Fibroblast of lung (primary cell): ENCODE measurements at regions not wholly inside any gene's neighbourhood (a gene's known extent, or its start where the extent isn't known, plus 50 kb on each side); places are given as distances from the start of the nearest gene placed in this dataset.

ENCODE experiments used
- EZH2 ChIP-seq: IDR thresholded peaks from 2 replicates; pipeline ENCODE4 v1.5.1; 2012; ENCODE audit warnings: low read length, control low read depth, mild to moderate bottlenecking; ENCODE audit errors: missing control alignments
- TF ChIP-seq, protein P1 (sequence below), 2 donors: IDR thresholded peaks in 1 of 2; conservative IDR thresholded peaks in 1 of 2; 1 replicate in 1 of 2; 2 replicates in 1 of 2; pipeline ENCODE4 v1.5.1; 2011 to 2012; ENCODE audit warnings: low read length in 2 of 2, control low read depth in 1 of 2, inconsistent platforms in 1 of 2, low read depth in 1 of 2, mild to moderate bottlenecking in 1 of 2

DNA sequence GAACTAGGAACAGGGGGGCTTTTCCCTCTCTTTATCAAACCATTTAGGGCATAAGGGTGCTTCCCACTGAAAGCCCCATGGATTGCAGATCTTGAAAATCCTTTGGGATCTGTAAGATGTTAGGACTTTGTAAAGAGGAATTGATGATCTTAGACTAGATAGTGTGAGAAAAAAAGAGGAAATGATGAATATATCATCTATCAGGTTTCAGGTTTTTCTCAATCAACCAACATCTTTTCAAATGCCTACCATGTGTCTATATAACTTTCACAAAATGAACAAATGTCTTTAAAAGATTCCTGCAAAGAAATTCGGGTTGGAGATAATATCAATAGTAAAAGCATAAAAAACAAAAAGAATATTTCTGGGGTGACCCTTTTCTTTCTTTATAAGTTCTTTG, 50.1 kb downstream of the KCNC4 start:
- TF ChIP-seq, protein P1, sequence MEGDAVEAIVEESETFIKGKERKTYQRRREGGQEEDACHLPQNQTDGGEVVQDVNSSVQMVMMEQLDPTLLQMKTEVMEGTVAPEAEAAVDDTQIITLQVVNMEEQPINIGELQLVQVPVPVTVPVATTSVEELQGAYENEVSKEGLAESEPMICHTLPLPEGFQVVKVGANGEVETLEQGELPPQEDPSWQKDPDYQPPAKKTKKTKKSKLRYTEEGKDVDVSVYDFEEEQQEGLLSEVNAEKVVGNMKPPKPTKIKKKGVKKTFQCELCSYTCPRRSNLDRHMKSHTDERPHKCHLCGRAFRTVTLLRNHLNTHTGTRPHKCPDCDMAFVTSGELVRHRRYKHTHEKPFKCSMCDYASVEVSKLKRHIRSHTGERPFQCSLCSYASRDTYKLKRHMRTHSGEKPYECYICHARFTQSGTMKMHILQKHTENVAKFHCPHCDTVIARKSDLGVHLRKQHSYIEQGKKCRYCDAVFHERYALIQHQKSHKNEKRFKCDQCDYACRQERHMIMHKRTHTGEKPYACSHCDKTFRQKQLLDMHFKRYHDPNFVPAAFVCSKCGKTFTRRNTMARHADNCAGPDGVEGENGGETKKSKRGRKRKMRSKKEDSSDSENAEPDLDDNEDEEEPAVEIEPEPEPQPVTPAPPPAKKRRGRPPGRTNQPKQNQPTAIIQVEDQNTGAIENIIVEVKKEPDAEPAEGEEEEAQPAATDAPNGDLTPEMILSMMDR (conservative IDR thresholded peaks at IDR 0.05 in 1 of 2, IDR thresholded peaks at IDR 0.05 in 1 of 2; ENCODE audit: low read depth in 1 of 2, low read length in 2 of 2) = no peak
- no peak for TF ChIP-seq EZH2
